PC-3 (cell line): ENCODE measurements at regions not wholly inside any gene's neighbourhood (a gene's known extent, or its start where the extent isn't known, plus 50 kb on each side); places are given as distances from the start of the nearest gene placed in this dataset.

Experiments
- EZH2 ChIP-seq: fragments of 300-600 bp; sonication (generic); IDR thresholded peaks from one replicate; pipeline ENCODE4 v1.6.1; 2017; ENCODE audit warnings: antibody characterized with exemption, mild to moderate bottlenecking, low read length; ENCODE audit not compliant: unreplicated experiment
- EZH2phosphoT487 ChIP-seq: fragments of 300-600 bp; sonication (generic); IDR thresholded peaks from 2 replicates; pipeline ENCODE4 v1.6.1; 2018; ENCODE audit warnings: mild to moderate bottlenecking, antibody characterized with exemption, low read length, borderline replicate concordance
- TF ChIP-seq, protein P1 (sequence below): fragments of 300-600 bp; sonication (generic); conservative IDR thresholded peaks from 2 replicates; pipeline ENCODE4 v1.5.1; 2017; ENCODE audit warnings: antibody characterized with exemption, low read depth, mild to moderate bottlenecking, low read length

DNA sequence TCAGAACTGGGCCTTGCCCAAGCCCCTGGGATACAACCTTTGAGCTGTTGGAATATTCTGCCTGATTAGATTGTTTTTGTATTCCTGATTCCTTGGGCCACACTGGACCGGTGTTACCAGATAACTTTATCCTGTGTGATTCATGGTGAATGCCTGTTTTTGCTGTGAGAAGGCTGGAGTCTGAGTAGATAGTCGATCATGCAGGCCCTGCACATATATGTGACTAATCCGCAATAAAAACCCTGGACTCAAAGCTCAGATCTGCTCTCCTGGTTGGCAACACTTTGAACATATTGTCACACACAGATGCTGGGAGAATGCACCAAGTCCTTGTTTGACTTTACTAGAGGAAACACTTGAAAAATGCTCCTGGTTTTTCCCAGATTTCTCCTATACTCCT, 183.9 kb upstream of the MBL2 start:
- TF ChIP-seq, protein P1, sequence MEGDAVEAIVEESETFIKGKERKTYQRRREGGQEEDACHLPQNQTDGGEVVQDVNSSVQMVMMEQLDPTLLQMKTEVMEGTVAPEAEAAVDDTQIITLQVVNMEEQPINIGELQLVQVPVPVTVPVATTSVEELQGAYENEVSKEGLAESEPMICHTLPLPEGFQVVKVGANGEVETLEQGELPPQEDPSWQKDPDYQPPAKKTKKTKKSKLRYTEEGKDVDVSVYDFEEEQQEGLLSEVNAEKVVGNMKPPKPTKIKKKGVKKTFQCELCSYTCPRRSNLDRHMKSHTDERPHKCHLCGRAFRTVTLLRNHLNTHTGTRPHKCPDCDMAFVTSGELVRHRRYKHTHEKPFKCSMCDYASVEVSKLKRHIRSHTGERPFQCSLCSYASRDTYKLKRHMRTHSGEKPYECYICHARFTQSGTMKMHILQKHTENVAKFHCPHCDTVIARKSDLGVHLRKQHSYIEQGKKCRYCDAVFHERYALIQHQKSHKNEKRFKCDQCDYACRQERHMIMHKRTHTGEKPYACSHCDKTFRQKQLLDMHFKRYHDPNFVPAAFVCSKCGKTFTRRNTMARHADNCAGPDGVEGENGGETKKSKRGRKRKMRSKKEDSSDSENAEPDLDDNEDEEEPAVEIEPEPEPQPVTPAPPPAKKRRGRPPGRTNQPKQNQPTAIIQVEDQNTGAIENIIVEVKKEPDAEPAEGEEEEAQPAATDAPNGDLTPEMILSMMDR: no peak
- TF ChIP-seq EZH2phosphoT487 (no peak), EZH2 (no peak)
